Hepatic stellate cell (primary cell): ENCODE measurements at regions not wholly inside any gene's neighbourhood (a gene's known extent, or its start where the extent isn't known, plus 50 kb on each side); places are given as distances from the start of the nearest gene placed in this dataset.
A peak's percentile ranks its signal among the peaks of the same experiment; 100 is the strongest.
"Not testable (repeated sequence)": the region's sequence is repeated elsewhere in the genome, so short reads cannot be mapped to it uniquely, and the experiment has no call there.

Source experiments
- DNase-seq: peaks from one replicate; pipeline ENCODE4 v3.0.0; 2011; ENCODE audit warnings: low spot score

DNA sequence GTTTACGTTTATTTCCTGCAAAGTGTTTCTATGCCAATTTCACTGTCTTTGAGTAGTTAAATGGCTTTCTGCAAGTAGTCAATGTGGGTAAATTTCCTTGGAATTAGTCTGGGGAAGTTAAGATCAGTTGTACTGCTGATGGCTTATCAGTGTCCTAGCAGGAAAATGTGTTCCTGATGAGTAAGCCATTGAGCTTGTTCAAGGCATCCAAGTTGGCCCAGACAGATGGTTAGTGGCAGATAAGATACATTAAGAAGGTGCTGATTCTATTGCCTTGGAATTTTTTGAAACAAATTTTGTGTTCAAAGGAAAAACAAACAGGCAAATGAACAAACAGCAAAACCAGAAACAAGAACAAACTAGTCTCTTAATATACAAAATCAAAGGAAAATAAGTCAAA is 258.4 kb downstream of the MAP2K6 start:
- DNase-seq, result peak; percentile 29

DNA sequence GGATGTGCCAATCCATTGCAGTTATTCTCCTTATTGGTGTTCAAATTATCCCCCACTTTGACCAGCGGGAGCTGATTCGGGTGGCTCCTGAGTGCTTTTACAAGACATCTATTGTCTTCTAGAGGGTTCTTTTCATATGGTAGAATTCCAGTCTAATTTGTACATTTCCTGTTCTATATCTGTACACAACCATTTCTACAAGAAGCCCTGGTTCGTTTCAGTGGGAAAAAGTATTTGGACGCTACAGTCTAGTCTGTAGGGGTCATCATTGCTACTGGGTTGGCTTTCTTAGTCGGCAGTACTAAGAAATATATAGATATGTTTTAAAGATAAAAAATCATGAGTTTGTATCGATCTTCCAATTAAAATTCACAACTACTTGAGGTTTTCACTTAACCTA is 262.6 kb downstream of the MAP2K6 start:
- no peak for DNase-seq

DNA sequence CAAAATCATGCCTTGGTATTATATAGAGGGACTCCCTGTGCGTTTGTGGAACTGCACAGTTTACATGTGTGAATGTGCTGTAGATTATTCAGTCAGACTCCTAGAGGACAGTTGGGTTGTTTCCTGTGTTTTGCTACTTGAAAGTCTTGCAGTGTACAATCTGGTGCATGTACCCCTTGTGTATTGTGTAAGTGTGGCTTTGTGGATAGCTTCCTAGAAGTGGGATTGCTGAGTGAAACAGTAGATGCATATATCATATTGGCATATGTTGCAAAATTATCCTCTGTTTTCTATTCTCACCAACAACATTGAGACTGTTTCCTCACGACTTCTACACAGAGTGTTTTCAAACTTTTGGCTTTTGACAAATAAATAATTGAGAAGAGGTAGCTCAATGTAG is 263.7 kb downstream of the MAP2K6 start:
- DNase-seq, result no peak

DNA sequence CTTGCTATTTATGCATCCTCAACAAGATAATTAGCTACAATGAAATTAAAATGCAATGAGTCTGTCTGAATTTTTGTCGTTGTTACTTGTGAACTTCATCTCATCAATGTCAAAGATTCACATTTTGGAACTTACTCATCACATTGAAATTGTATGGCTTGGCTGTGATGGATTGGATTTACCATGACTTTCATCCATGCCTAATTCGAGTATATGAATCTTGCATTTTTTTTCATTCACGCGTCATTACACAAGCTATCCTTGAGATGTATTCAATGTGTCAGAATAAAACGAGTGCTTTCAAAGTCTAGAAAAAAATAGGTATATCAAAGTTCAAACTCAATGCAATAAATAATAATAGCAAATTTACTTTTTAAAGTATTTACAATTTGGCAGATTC is 265.3 kb downstream of the MAP2K6 start:
- no peak for DNase-seq

DNA sequence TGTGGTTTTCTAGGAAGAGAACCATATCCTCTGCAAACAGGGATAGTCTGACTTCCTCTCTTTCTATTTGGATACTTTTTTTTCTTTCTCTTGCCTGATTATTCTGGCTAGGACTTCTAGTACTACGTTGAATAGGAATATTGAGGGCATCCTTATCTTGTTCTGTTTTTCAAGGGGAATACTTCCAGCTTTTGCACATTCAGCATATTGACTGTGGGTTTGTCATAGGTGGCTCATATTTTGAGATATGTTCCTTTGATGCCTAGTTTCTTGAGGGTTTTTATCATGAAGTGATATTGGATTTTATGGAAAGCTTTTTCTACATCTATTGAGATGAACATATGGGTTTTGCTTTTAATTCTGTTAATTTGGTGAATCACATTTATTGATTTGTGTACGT is 269.8 kb downstream of the MAP2K6 start:
- DNase-seq, result no peak

DNA sequence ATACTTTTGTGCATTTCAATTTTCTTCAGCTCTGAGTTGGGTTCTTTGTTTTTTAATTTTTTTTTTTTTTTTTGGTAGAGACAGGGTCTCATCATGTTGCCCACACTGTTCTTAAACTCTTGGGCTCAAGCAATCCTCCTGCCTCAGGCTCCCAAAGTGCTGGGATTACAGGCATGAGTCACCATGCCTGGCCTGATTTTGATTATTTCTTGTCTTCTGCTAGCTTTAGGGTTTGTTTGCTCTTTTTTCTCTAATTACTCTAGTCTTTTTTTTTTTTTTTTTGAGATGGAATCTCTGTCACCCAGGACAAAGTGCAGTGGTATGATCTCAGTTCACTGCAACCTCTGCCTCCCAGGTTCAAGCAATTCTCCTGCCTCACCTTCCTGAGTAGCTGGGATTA is 270.7 kb downstream of the MAP2K6 start:
- DNase-seq, result not testable (repeated sequence)

DNA sequence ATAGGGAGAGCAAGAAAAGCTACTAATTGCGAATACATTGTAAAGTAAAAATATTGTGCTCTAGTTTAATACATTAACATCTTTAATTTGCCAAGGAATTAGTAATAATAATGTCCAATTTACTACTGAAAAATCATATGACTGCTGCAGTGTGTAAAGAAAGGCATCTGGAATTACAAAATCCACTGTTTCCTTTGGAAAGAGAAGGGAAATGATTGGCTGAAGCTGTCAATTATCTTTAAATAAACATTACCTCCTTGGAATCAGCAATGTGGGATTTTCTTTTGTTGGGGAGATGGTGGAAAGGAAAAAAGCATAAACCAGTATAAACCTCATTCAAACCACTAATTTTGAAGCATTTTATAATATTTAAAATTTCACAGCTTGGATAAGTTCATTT is 276.0 kb downstream of the MAP2K6 start:
- no peak for DNase-seq

DNA sequence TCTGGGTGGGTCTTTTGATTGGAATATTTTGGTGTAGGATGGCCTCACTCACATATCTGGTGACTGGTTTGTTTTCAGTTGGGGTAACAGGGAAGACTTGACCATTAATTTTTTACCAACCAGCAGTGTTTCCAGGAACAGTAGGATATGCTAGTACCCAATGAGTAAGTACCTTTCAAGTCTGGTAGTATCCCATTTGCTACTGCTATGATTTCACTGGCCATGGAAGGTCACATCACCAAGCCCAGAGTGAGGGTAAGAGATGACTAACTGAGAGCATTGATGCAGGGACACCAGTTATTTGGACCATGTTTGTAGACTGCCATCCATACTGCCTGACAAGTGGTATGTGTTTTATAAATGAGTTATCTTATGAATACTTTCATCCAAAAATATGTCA is 277.7 kb downstream of the MAP2K6 start:
- DNase-seq, result no peak

DNA sequence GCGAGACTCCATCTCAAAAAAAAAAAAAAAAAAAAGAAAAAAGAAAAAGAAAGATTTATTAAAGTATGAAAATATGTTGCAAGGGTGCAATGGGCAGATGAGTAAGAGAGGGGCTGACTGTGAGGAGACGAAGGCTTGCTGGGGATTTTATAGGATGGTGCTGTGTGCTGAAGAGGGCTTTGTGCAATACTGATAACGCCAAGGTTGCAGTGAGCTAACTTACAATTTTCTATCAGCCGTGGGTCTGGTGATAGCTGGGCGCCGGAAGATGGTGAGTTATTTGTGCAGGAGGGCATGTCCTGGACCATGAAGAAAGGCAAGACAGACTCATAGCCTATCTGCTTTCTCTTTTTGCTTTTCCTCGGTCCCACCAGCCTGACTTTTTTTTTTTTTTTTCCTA is 281.1 kb downstream of the MAP2K6 start:
- no peak for DNase-seq

DNA sequence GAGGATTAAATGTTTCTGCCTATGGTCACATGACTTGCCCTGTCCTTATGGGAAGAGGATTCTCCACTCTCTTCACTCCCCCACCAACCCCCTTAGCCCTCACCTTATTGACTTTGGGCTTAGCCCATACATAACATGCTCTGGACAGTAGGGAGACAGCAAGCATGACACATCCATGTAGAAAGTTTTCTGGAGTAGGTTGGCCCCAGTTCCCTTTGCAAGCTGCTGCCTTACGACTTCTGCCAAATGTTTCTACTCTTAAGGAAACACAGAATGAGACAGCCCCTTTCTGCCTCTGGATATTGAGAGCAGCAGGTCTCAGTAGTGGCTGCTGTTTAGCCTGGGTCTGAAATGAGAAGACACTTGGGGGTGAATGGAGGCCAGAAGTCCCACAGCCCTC is 282.2 kb downstream of the MAP2K6 start:
- no peak for DNase-seq

DNA sequence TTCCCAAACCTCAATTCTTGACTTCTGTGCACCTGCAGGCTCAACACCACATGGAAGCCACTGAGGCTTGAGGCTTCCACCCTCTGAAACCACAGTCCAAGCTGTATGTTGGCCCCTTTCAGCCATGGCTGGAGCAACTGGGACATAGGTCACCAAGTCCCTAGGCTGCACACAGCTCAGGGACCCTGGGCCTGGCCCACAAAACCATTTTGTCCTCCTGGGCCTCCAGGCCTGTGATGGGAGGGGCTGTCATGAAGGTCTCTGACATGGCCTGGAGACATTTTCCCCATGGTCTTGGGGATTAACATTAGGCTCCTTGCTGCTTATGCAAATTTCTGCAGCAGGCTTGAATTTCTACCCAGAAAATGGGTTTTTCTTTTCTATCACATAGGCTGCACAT is 283.9 kb downstream of the MAP2K6 start:
- not testable (repeated sequence) for DNase-seq

DNA sequence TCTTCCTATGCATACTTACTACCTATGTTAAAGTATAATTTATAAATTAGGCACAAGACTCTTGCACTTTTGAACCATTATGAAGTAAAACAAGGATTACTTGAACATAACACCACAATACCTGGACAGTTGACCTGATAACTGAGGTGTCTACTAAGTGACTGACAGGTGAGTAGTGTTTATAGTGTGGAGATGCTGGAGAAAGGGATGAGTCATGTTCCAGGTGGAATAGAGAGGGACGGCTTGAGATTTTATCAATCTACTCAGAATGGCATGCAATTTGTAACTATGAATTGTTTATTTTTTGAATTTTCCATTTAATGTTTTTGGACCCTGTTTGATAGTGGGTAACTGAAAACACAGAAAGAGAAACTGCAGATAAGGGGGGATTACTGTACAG is 287.6 kb downstream of the MAP2K6 start:
- DNase-seq, result no peak

DNA sequence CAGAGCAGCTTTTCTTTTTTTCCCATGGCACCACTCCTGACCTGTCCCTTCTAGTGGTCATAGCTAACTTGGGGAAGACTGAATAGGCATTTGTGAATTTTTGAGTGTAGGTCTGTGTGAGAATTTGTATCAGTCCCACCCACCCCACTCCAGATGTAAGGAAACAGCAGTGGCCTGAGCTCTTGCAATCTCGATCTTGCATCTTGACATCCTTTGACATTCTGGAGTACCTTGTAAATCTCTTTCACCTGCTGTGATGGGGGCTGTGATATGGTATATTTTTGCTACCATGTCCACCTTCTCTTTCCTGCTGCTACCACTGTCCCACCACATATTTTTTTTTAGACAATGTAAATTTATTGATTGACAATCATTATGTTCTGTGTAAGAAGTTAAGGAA is 289.3 kb downstream of the MAP2K6 start:
- no peak for DNase-seq

DNA sequence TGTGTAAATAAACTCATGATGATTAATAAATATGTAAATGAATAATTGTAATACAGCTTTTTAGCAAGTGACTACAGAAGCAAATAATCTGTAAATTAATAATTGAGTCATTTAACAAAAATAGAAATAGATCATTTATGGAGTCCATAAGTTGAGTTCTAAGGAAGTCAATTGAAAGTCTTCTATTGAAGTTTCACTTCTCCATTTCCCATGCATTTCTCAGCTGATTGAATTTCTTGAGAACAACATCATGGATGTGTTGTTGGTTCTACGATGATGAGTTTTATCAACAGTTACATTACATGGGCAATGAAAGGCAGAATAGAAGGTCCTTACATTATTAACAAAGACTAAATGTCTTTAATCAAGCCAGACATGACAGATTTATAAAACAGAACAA is 290.4 kb downstream of the MAP2K6 start:
- DNase-seq, result no peak

DNA sequence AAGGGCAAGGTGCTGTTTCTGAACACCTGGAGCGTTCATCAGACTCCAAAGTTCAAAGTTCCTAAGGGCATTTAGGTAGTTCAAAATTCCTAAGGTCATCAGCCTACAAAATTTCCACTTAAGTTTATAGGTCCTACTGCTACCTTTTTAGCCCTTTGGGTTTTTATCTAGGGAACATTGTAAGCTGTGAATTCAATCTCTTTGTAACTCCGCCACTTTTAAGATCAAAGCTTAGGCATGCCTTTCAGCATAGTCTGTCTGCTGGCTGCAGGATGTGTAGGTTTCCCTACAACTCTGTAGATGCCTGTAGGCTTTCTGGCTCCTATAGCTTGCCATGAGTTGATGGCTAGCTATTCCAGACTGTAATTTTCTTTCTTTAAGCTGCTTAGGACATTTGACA is 291.6 kb downstream of the MAP2K6 start:
- DNase-seq, result no peak

DNA sequence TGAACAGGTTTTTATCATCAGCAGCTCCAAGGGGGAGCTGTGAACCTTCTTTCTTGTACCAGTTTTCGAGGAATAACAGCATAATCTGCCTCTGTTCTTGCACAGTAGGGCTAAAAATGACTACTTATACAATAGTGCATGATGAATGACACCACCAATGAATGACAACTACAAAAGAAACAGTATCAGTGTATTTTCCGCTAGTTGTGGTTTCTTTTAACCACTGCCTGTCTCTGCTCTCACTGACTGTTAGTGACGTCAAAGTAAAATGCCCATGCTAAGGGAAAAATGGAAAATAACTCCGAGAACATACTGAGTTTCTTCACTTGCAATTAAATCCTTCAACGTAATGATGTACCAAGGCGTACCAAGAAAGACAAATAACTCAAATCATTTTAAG is 294.9 kb downstream of the MAP2K6 start:
- no peak for DNase-seq

DNA sequence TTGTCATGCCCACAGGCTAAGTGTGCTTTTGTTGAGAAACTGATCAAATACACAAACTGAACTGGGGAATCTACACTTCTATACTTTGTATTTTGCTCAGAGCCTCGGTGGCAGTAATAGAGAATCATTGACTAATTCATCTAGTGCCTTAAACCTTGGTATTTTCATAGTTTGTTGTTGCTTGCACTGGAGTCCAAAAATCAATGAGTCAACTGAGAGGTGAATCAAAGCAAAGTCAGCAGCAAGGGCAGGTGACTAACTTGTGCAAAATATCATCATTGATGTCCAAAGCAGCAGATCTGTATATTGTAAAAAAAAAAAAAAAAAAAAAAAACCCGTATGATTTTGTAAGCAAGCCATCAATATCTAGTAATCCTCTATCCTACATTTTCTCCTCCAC is 296.4 kb downstream of the MAP2K6 start:
- no peak for DNase-seq

DNA sequence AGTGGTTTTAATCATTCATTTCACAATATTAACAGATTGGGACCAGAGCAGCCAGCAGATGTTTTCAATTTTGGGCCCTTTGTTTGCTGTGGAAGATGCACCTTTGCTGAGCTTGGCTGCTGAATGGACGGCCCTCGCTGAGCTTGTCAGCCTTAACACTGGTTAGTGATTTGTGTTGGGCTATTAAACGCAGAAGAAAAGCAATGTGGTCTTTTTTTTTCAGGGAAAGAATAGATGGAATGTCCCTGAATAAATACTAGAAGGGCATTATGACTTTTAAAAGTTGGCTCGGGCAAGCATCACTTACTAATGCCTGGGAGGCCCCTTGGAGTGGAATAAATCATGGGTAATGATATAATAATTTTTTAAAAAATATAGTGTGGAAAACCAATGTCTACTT is 297.0 kb downstream of the MAP2K6 start:
- no peak for DNase-seq

DNA sequence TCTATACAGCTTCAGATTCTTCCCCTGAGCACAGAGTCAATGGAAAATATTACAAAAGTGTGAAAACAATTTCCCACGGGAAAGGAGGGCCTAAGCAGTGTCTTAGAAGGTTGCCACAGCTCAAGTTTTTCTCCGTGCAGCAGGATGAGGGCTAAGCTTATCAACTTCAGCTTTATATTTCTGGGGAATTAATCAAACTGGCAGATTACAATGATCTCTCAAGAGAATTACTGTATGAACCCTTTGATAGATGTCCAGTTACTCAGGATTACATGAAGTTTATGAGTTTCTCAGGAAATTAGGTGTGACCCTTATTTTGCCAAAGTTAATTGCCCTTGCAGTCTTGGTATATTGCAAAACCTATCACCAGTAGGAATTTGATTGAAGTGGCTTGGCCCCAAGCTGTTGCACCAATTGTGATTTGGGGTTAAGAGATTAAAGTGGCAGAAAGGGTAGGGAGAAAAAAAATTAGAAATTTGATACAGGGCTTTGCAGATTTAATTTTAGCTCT is 298.4 kb downstream of the MAP2K6 start:
- DNase-seq, result no peak

DNA sequence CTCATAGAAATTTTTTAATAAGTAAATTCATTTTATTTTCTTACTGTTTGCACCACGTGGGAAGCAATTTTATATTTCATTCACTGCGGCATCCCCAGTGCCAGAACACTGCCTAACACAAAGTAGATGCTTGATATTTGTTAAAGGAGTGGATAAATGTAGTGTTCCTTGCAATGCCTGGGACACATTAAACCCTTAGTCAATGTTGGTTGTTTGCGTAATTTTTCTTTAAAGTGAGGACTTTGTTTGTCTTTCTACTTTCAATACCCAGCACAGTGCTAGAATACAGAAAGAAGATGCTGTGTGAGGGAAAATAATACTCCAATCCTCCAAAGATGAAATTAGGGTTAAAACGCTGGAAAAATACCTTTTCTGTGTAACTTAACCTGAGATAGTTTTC is 299.3 kb downstream of the MAP2K6 start:
- DNase-seq, result no peak

DNA sequence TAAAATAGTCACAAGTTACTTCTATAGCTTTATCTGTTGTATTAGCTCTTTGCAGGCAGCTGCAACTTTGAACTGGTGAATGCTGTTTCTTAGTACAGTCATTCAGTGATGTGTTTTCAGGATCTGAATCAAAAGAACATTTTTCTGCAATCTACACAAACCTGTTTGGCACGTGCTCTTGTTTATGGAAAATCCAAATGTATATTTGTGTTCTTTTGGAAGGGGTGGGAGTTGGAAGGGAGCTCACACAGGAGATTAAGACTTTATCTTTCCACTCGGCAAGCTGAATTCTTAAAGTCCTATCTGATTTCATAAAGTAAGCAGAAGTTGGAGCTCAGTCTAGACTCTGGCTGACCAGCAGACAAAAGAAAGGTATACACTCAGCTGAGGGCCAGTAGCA is 300.2 kb downstream of the MAP2K6 start:
- no peak for DNase-seq

DNA sequence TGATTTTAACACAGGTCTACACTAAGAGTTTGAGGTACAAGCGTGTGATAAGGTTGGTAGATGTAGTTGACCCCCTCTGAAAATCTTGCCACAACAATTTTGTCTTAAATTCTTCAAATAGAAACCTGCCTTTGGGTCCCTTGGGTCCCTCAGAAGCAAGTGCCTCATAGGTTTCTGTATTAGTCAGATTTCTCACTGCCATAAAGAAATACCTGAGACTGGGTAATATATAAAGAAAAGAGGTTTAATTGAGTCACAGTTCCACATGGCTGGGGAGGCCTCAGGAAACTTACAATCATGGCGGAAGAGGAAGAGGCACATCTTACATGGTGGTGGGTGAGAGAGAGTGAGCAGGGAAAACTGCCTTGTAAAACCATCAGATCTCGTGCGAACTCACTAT is 301.2 kb downstream of the MAP2K6 start:
- DNase-seq, result no peak

DNA sequence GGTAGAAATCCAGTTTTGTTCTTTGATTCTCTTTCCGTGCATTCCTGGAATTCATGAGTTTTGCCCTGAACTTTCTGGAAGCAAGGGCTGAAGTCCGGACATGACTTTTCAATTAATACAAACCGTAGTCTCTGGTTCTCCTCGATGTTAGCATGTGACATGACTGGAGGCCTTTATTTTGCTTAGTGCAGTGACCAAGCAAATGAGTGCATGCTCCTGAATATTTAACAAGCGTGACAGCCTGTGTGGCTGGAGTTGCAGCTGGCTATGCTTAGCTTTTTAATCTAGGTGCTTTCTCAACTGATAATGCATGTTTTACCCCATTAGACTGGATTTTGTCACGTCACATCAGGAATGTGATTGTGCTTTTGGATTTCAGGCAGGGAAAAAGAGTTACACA is 302.1 kb downstream of the MAP2K6 start:
- DNase-seq, result no peak

DNA sequence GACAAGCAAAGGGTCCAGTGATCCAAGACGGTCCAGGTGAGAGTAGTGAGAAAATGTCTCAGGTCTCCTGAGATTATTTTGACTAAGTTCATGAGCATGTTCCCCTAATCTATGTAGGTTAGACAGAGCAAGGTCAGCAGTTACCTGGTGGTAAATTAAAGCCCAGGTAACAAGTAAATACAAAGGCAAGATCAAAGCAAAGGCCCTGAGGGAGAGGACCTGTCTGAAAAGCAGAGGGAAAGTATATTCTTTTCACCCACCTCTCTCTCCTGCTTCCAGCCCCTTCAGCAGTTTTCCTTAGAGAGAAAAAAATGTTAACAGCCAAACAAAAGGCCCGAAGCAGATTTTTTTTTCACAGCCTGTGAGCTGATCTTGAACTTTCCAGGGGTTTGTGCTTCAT is 302.7 kb downstream of the MAP2K6 start:
- no peak for DNase-seq

DNA sequence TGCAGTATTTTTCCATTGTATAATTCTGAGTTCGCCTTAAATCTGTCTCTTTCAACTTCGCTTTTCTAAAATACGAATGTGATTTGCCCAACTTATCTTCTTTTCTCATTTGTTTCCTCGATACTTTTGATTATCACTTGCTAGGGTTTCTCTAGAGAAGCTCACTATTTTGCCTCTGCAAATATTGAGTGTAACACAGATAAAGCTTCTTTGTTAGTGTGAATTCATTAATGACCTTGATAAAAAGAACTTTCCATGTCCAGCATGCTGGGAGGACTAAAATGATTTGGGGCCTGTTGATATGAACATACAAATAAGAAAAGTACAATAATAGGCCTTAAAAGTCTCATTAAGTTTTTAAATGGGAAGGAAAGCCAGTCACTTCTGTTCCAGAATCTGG is 303.3 kb downstream of the MAP2K6 start:
- no peak for DNase-seq
